ENCODE measurements at regions not wholly inside any gene's neighbourhood (a gene's known extent, or its start where the extent isn't known, plus 50 kb on each side); places are given as distances from the start of the nearest gene placed in this dataset.
A peak's percentile ranks its signal among the peaks of the same experiment; 100 is the strongest.

DNA sequence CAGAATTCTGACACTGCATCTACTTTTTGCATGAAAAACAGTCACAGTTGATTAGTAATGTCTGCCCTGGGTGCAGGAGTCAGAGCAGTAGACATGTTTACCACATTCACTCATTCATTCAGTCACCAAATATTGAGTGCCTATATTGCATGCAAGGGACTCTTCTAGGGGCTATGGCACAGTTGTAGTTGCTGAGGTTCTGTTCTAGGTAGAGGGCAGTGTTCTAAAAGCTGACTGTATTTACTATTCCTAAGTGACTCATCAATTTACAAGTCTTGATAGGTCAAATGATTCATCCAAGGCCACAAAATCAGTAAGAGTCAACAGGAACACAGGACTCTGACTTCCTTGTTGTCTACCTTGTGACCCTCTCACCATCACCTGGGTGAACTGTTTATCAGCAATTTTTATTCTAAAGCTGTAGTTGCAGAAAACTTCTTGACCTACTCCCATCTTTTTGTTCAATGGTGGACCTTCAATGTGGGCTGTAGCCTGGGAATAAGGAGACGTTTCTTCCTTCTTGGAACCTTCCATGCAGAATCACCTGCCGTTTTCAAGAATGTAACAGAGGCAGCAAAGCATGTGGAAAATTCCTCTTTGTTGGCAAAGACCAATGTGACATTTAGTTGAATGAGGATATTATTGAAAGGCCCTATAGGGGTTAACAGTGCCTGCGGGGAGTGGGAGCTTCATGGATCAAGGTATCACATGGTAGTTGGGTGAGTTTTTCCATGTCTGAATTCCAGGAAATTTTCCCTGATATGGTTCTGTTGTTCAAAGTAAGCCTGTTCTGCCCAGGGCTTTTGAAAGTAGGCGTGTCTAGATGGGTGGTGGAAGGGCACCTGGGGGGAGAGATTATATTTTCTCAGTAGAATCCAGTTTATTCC, 223.2 kb downstream of the KTN1 start:
- peak in 1 of 2 experiments; percentile 20 for DNase-seq (ENCODE audit: low read depth in 1 of 2, low spot score in 2 of 2)

DNA sequence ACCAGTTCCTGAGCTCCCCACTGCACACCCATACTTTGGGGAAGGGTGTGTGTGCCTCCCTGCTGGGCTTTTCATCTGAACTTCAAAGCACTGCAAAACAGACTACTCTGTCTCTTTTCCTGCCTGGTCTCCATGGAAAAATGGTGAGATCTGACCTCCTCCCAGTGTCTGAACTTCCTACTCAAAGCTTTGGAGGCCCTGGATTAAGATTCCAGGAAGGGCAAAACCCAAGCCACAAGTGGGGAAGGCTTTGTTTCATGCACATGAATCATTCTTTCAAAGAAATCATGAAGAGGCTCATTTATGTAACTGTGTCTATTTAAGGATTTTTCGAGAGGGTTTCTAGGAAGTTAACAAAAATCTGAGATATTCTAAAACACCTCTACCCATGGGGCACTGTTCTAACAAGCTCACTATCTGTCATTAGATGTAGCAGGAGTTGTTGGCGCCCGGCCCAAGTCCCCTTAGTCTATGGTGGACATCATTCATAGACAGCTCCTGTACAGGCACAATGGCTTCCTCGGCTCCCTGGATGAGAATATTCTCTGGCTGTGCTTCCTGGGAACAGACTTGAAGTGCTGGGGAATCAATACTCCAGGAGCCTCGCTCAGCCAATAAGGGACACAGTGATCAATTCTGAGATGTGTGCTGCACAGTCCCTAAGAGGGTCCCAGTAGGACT, 224.0 kb downstream of the KTN1 start:
- Histone ChIP-seq H3K4me1 (replicated peaks) (peaks cover 21% of the 10 kb centered on the region), H3K9me3 (replicated peaks) (no peaks in the 10 kb centered on the region), H3K4me3 (no peak overlapping the region), H3K36me3 (no peaks in the 10 kb centered on the region), H3K27ac (peak overlapping the region; percentile 9; the same call in 1 of the 2 replicates), H3K27me3 (replicated peaks) (no peaks in the 10 kb centered on the region)
- DNase-seq (ENCODE audit: low read depth in 1 of 2, low spot score in 2 of 2), result no peak

More for the DNA sequence above, 223.2 kb downstream of the KTN1 start:
- peak overlapping the region; percentile 9; the same call in 1 of the 2 replicates for H3K27ac ChIP-seq
- H3K36me3 ChIP-seq, result no peaks in the 10 kb centered on the region
- peaks cover 21% of the 10 kb centered on the region for H3K4me1 ChIP-seq (replicated peaks)
- H3K27me3 ChIP-seq (replicated peaks), result no peaks in the 10 kb centered on the region
- H3K9me3 ChIP-seq (replicated peaks), result no peaks in the 10 kb centered on the region
- no peak overlapping the region for H3K4me3 ChIP-seq

DNA sequence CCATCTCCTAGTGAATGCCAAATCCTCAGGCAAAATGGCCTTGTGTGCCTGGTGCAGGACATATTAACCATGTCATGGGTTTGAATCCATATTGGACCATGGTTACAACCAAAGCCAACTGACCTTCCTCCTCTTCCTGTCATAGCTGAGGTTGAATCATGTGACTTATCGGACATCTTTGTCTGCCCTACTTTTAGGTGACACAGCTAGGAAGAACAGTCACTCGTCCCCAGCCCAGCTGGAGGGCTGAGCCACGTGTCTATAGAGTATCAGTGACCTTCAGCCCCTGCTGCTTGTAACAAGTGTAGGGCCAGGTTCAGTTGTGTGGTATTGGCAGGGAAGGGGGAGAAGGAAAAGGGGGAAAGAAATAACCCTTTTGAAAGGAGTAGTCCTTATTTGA, 225.2 kb downstream of the KTN1 start:
- no peak overlapping the region for H3K27ac ChIP-seq
- no peak overlapping the region for H3K4me3 ChIP-seq
- no peak for DNase-seq (ENCODE audit: low read depth in 1 of 2, low spot score in 2 of 2)
- no peaks in the 10 kb centered on the region for H3K36me3 ChIP-seq
- H3K9me3 ChIP-seq (replicated peaks), result no peaks in the 10 kb centered on the region
- H3K4me1 ChIP-seq (replicated peaks), result peaks cover 21% of the 10 kb centered on the region
- no peaks in the 10 kb centered on the region for H3K27me3 ChIP-seq (replicated peaks)

DNA sequence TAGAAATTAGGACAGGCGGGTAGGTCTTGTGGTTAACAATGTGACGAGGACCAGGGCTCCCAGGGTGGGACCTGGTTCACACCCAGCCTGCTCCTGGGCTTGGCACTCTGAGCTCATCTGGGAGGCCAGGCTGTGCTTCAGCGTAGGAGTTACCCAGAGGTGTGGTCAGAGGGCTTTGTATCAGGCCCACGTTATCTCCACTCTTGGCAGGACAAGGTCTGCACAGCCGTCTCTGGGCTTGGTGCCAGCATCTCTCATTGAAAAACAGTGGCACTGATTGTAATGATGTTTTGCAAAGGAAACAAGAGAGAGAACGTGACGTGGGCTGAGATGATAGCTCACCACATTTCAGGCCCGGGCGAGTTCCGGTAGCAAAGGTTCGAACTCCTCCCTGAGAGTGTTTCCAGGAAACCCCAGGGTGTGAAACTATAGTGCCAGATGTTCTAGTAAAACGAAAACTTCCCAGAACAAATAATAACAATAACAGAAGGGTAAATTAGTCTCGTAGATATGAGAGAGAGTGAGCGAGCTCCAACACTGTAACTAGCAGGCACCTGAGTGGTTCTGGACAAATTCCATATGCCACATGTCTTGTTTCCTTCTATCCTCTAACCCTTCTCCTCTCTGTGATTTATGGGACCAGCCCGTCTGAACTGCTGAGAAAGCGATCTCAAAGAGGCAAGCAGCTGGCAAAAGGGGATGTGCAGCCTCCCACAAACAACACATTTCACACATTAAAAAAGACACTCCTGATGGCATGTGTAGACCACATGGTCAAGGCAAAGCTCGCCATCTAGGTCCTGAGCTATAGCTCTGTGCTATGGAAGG, 227.3 kb downstream of the KTN1 start:
- H3K36me3 ChIP-seq, result no peaks in the 10 kb centered on the region
- peak in 1 of 2 experiments; percentile 9 for DNase-seq (ENCODE audit: low read depth in 1 of 2, low spot score in 2 of 2)
- peaks cover 21% of the 10 kb centered on the region for H3K4me1 ChIP-seq (replicated peaks)
- no peaks in the 10 kb centered on the region for H3K27me3 ChIP-seq (replicated peaks)
- H3K9me3 ChIP-seq (replicated peaks), result no peaks in the 10 kb centered on the region
- no peak overlapping the region for H3K4me3 ChIP-seq
- no peak overlapping the region for H3K27ac ChIP-seq

DNA sequence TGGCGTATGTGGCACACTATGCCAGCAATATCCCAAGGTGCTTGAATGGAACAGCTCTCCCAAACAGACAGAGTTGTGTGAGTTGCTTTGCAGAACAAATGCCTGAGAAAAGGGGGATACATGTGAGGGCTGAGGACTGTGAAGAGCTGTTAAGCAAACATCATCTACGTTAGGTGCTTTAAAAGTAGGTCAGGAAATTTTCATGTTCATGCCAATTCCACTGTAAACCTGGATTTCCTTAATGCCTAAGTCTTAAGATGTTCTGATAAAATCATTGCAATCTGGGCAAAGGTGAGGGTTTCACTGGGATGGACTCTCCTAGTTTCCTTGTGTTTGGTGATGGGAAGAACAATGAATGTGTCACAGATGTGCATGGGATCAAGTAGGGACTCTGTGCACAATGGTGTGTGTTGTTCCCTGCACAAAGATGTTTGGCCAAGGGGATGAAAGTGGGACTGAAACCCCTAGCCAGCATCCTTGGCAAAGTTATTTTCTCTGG, 227.9 kb downstream of the KTN1 start:
- Histone ChIP-seq H3K9me3 (replicated peaks) (no peaks in the 10 kb centered on the region), H3K4me3 (no peak overlapping the region), H3K27ac (no peak overlapping the region), H3K27me3 (replicated peaks) (no peaks in the 10 kb centered on the region), H3K4me1 (replicated peaks) (peaks cover 20% of the 10 kb centered on the region), H3K36me3 (no peaks in the 10 kb centered on the region)
- DNase-seq (ENCODE audit: low read depth in 1 of 2, low spot score in 2 of 2), result no peak

DNA sequence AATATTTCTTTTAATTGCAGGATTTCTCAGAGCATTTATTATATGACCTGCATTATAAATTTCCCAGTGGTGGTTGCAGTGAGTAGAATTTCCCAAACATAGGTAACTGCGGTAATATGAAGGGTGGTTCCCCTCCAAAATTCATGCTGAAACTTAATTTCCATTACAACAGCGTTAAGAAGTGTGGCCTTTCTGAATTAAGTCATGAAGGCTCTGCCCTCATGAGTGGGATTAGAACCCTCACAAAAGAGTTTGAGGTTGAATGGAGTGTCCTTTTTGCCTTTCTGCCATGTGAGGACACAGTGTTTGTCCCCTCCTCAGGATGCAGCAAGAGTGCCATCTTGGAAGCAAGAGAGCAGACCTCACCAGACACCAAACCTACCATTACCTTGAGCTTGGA, 233.6 kb downstream of the KTN1 start:
- no peak for DNase-seq (ENCODE audit: low read depth in 1 of 2, low spot score in 2 of 2)
- no peak overlapping the region for H3K27ac ChIP-seq
- no peaks in the 10 kb centered on the region for H3K27me3 ChIP-seq (replicated peaks)
- no peak overlapping the region for H3K4me3 ChIP-seq
- peaks cover 11% of the 10 kb centered on the region for H3K4me1 ChIP-seq (replicated peaks)
- no peaks in the 10 kb centered on the region for H3K36me3 ChIP-seq
- H3K9me3 ChIP-seq (replicated peaks), result no peaks in the 10 kb centered on the region

DNA sequence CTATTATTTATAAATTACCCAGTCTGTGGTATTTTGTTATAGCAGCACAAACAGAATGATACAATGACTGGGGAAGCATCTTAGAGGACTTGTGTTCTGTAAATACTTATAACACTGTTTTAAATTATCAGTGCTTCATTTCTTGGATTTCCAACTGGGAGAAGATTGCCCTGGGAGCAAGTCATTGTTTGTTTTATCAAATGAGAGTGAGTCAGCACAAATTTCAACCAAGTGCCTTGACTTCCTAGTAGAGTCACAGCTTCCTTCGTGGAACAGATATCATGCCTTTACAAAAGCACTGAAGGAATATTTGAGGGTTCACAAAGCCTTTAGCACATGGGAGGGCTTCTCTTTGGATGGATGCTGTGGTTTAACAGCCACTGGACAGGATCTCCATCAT, 234.1 kb downstream of the KTN1 start:
- H3K27ac ChIP-seq, result no peak overlapping the region
- H3K27me3 ChIP-seq (replicated peaks), result no peaks in the 10 kb centered on the region
- no peak for DNase-seq (ENCODE audit: low read depth in 1 of 2, low spot score in 2 of 2)
- no peaks in the 10 kb centered on the region for H3K9me3 ChIP-seq (replicated peaks)
- H3K4me3 ChIP-seq, result no peak overlapping the region
- peaks cover 11% of the 10 kb centered on the region for H3K4me1 ChIP-seq (replicated peaks)
- no peaks in the 10 kb centered on the region for H3K36me3 ChIP-seq

DNA sequence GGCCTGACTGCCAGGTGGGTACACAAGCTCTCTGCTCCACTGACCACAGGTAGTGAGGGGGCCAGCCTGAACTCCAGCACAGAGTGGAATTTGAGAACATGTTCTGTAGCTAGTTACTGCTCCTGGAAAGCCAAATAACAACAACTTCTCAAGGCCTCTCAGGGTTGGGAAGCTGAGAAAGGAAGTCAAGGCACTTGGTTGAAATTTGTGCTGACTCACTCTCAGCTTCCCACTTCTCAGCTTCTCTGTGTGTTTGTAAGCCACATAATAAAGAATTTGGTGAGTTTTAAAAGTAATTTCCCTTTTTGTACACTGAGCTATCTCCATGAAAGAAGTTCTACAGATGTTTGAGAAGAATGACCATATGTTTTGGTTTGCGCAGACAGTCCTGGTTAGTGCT, 234.9 kb downstream of the KTN1 start:
- Histone ChIP-seq H3K9me3 (replicated peaks) (no peaks in the 10 kb centered on the region), H3K4me1 (replicated peaks) (peaks cover 11% of the 10 kb centered on the region), H3K27ac (no peak overlapping the region), H3K27me3 (replicated peaks) (no peaks in the 10 kb centered on the region), H3K36me3 (no peaks in the 10 kb centered on the region), H3K4me3 (no peak overlapping the region)
- DNase-seq (ENCODE audit: low read depth in 1 of 2, low spot score in 2 of 2), result no peak

DNA sequence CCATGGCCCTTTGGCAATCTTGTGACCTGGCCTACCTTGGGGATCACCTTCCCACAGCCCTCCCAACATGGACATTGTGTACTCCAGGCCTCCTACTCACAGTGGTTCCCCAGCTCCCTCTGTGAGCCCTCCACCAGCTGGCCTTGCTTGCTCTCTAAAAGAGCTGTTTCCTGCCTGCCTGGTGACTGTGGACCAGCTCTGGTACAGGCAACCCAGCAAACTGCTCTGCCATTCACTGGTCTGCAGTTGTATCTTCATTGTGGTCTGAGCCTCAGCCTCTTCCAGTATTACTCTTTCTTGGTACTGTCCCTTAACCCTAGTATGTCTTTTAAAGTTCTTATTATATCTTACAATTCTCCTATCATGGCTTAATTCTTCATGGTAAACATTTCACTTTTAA, 236.2 kb downstream of the KTN1 start:
- Histone ChIP-seq H3K27ac (no peak overlapping the region), H3K4me1 (replicated peaks) (peaks cover 11% of the 10 kb centered on the region), H3K36me3 (no peaks in the 10 kb centered on the region), H3K9me3 (replicated peaks) (no peaks in the 10 kb centered on the region), H3K4me3 (no peak overlapping the region), H3K27me3 (replicated peaks) (no peaks in the 10 kb centered on the region)
- DNase-seq (ENCODE audit: low read depth in 1 of 2, low spot score in 2 of 2), result no peak

DNA sequence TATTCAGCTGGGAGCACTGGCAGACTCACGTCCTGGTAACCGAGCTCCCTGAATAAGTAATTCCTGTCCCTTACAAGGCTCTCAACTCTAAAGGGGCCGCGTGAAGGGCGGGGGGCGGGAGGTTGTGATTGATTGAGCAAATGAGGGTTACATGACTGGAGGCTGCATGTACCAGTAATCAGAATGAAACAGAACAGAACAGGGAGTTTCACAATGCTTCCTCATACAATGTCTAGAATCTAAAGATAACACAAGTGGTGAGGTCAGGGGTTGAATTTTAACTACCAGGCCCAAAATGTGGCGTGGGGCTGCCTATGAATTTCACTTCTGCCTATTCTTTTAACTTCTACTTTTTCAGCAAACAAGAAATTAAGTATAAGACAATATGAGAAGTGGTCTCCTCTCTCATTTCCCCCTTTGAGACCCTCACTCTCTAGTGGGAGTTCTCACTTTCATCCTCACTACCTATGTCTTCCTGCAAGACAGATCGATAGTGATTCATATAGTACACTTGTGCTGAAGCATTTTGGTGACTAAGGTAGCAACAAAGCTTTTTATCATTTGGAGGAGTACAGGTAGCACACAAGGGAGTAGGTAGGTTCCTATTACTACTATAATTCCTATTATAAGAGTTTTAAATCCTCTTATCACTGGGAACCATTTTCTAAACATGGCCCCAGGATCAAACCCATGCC, 239.8 kb downstream of the KTN1 start:
- H3K27me3 ChIP-seq (replicated peaks), result no peaks in the 10 kb centered on the region
- peaks cover 3% of the 10 kb centered on the region for H3K4me1 ChIP-seq (replicated peaks)
- no peak overlapping the region for H3K4me3 ChIP-seq
- H3K9me3 ChIP-seq (replicated peaks), result no peaks in the 10 kb centered on the region
- H3K36me3 ChIP-seq, result no peaks in the 10 kb centered on the region
- no peak overlapping the region for H3K27ac ChIP-seq
- no peak for DNase-seq (ENCODE audit: low read depth in 1 of 2, low spot score in 2 of 2)

DNA sequence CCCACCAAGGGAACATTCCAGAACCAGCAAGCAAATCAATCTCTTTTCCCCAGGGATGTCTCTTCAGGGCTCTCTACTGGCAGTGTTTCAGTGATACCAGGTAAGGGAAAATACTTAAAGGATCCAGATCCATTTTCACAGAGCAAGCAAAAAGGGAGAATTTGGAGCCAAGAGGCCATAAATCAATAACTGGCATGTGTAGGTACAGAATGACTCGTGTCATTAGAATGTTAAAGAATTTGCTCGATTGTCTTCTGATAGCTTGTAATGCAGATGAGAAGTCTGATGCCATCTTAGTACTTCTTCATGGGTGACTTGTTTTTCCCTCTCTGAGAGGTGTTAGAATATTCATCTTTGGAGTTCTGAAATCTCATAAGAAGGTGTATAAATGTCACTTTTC, 242.9 kb downstream of the KTN1 start:
- Histone ChIP-seq H3K36me3 (no peaks in the 10 kb centered on the region), H3K4me1 (replicated peaks) (no peaks in the 10 kb centered on the region), H3K9me3 (replicated peaks) (no peaks in the 10 kb centered on the region), H3K27ac (no peak overlapping the region), H3K27me3 (replicated peaks) (no peaks in the 10 kb centered on the region), H3K4me3 (no peak overlapping the region)
- no peak for DNase-seq (ENCODE audit: low read depth in 1 of 2, low spot score in 2 of 2)

DNA sequence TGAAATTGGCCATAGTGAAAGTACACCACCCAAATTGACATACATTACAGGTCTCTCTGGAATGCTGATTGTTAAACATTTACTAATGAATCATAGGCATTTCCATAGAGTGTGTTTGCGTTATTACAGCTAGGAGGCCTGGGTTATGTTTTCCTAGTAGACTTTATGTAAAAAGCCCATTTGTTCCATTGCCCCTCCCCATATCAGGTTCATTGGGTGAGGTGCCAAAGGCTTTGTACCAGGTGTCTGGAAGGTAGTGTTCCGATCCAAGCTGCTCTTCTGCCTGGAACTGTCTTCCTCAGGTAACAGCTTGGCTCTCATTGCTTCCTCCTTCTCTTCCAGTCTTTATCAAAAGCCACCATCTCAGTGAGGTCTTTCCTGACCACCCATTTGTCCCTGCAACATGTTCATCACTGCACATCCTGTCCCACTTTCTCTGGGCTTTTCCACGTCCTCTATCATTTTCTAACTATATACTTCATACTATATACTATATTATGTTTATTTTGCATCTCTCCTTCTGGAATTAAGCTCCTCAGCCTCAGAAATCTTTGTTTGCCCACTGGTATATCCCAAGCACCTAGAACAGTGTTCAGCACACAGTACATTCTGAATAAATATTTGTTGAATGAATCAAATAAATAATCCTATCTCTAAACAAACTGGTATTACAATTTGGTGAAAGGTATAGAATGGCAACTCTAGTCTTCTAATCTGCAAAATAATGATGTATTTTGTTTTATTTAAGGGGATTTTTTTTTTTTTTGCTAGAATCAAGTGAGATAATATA, 252.3 kb downstream of the KTN1 start:
- no peaks in the 10 kb centered on the region for H3K9me3 ChIP-seq (replicated peaks)
- H3K27me3 ChIP-seq (replicated peaks), result no peaks in the 10 kb centered on the region
- DNase-seq (ENCODE audit: low read depth in 1 of 2, low spot score in 2 of 2), result peak in 1 of 2 experiments; percentile 70
- peaks cover 21% of the 10 kb centered on the region for H3K4me1 ChIP-seq (replicated peaks)
- H3K4me3 ChIP-seq, result no peak overlapping the region
- no peaks in the 10 kb centered on the region for H3K36me3 ChIP-seq
- H3K27ac ChIP-seq, result peak overlapping the region; percentile 61
